HEK293T (cell line): ENCODE measurements at regions not wholly inside any gene's neighbourhood (a gene's known extent, or its start where the extent isn't known, plus 50 kb on each side); places are given as distances from the start of the nearest gene placed in this dataset.

ENCODE experiments used
- BHLHE40 ChIP-seq: fragments of 450-650 bp; IDR thresholded peaks from 2 replicates; pipeline ENCODE4 v1.6.1; 2016; ENCODE audit warnings: mild to moderate bottlenecking, moderate library complexity, borderline replicate concordance
- FOXA1 ChIP-seq: fragments of 450-650 bp; IDR thresholded peaks from 2 replicates; pipeline ENCODE4 v1.6.1; 2016; ENCODE audit warnings: mild to moderate bottlenecking
- FOXK2 ChIP-seq: fragments of 450-650 bp; IDR thresholded peaks from 2 replicates; pipeline ENCODE4 v1.6.1; 2016; ENCODE audit warnings: mild to moderate bottlenecking
- FOXM1 ChIP-seq: fragments of 450-650 bp; IDR thresholded peaks from 2 replicates; pipeline ENCODE4 v1.6.1; 2017; ENCODE audit warnings: mild to moderate bottlenecking, borderline replicate concordance
- HDGF ChIP-seq: fragments of 450-650 bp; IDR thresholded peaks from 2 replicates; pipeline ENCODE4 v1.6.1; 2017; ENCODE audit warnings: antibody characterized with exemption, borderline replicate concordance
- L3MBTL2 ChIP-seq: fragments of 450-650 bp; conservative IDR thresholded peaks from 2 replicates; pipeline ENCODE4 v1.6.1; 2016; ENCODE audit warnings: mild to moderate bottlenecking
- PKNOX1 ChIP-seq: fragments of 450-650 bp; IDR thresholded peaks from 2 replicates; pipeline ENCODE4 v1.6.1; 2016
- SP1 ChIP-seq: fragments of 450-650 bp; IDR thresholded peaks from 2 replicates; pipeline ENCODE4 v1.6.1; 2017
- SUZ12 ChIP-seq: fragments of 450-650 bp; IDR thresholded peaks from 2 replicates; pipeline ENCODE4 v1.6.1; 2016; ENCODE audit warnings: mild to moderate bottlenecking

DNA sequence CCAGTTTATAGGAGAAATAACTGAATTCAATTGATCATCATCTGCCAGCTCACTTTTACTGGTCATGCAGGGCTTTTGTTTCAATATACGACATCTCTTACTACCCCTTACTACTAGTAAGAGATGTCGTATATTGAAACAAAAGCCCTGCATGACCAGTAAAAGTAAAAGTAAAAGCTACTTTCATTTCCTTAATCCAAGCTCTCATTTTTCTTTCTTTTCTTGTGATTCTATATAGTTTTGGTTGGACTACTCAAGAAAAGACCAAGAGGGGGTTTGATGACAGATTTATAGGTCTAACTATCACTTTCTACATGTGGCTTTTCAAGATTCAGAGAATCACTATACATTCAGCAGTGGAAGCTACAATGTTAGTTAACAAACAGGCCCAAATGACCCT lies 1237.3 kb downstream of the ROBO2 start:
- no peak for TF ChIP-seq BHLHE40
- no peak for TF ChIP-seq FOXK2
- TF ChIP-seq HDGF = no peak
- no peak for TF ChIP-seq L3MBTL2
- no peak for TF ChIP-seq FOXM1
- TF ChIP-seq SUZ12 = no peak
- no peak for TF ChIP-seq FOXA1
- no peak for TF ChIP-seq SP1
- TF ChIP-seq PKNOX1 = no peak
